Peyer's patch (tissue), 4 donors: ENCODE measurements at regions not wholly inside any gene's neighbourhood (a gene's known extent, or its start where the extent isn't known, plus 50 kb on each side); places are given as distances from the start of the nearest gene placed in this dataset.

ENCODE experiments used
- DNase-seq, 3 donors: peaks; one replicate each; pipeline ENCODE4 v3.0.0-alpha.2; 2017 to 2019
- H3K27ac ChIP-seq, 4 donors: fragments of 200-600 bp; sonication (generic); one replicate each; pipeline ENCODE4 v1.5.1; 2016 to 2019
- H3K27me3 ChIP-seq, 2 donors: fragments of 200-600 bp; sonication (generic); one replicate each; pipeline ENCODE4 v1.5.1; 2019
- H3K36me3 ChIP-seq, 3 donors: fragments of 200-600 bp; sonication (generic); one replicate each; pipeline ENCODE4 v1.5.1; 2016 to 2019
- H3K4me1 ChIP-seq, 4 donors: fragments of 200-600 bp; sonication (generic); one replicate each; pipeline ENCODE4 v1.5.1; 2016 to 2019
- H3K4me3 ChIP-seq, 4 donors: fragments of 200-600 bp; sonication (generic); 1 replicate in 3 of 4; 2 replicates in 1 of 4; pipeline ENCODE4 v1.5.1; 2016 to 2019; ENCODE audit warnings: mild to moderate bottlenecking in 1 of 4
- H3K9me3 ChIP-seq, 4 donors: fragments of 200-600 bp; sonication (generic); one replicate each; pipeline ENCODE4 v1.5.1; 2016 to 2019; ENCODE audit warnings: mild to moderate bottlenecking in 1 of 4
- CTCF ChIP-seq, 6 experiments: fragments of 450-650 bp in 4 of 6; fragments of 200-600 bp in 2 of 6; sonication (generic) in 1 of 6; IDR thresholded peaks; one replicate each; pipeline ENCODE4 v1.5.1; 2017 to 2019; ENCODE audit warnings: antibody characterized with exemption in 6 of 6, mild to moderate bottlenecking in 3 of 6, moderate library complexity in 1 of 6
- POLR2A ChIP-seq, 2 donors: fragments of 450-650 bp; IDR thresholded peaks; one replicate each; pipeline ENCODE4 v1.5.1; 2017; ENCODE audit warnings: antibody characterized with exemption in 2 of 2, mild to moderate bottlenecking in 2 of 2, moderate library complexity in 2 of 2

DNA sequence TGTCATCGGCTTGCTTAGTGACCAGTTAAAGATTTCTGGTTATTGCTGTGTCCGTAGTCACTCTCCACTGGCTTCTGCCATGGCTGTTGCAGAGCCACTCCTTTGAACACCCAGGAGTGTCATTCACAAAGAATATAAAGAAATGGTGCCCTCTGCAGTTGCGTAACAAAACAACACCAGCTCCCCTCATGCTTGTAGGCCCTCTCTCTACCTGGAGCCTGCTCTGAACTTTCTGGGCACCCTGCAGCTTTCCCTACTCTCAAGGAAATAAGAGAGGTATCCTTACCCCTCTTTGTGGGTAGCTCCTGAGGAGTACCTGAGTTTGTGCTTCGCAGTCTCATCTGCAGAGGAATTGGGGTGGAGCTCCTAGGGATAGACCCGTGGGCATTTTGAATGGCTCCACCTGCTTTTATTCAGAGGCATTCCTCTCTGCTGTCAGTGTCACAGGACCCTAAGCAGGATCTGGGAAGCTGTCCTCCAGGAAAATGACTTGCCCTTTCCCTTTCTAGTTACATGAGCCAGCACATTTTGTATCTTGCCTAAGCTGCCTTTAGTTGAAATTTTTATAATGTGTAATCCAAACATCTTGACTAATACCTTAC lies 97.2 kb upstream of the TMEM260 start:
- no peak for DNase-seq
- H3K9me3 ChIP-seq, result no peaks in the 10 kb centered on the region
- H3K4me1 ChIP-seq, result no peaks in the 10 kb centered on the region
- H3K27ac ChIP-seq, result no peak overlapping the region
- no peaks in the 10 kb centered on the region for H3K36me3 ChIP-seq
- TF ChIP-seq POLR2A (IDR thresholded peaks at IDR 0.05), result no peak
- TF ChIP-seq CTCF (IDR thresholded peaks at IDR 0.05), result no peak
- H3K4me3 ChIP-seq, result no peak overlapping the region
- H3K27me3 ChIP-seq, result no peaks in the 10 kb centered on the region

DNA sequence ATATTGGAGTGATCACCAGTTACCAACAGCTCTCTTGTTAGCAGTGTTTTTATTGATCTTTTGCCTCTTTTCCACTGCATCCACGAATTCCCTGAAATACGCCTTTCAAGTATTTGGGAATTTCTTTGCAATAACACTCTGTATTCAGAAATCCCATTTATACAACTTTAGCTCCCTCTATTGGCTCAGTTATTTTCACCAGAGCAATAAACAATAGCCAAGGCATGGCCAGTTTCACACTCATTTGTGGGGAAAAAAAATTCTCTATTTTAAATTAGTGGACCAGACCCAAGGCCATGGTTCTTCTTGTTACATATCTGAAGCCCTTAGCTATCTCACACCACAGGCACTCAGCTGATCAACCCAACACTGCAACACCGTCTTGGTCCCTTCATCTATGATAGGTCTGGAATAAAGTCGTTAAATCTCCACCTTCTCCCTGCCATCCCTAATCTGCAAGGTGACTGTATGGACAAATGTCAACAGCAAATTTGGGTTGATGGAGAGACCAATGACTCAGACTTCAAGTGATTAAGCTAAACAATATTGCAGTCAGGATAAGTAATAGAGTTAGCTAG lies 92.4 kb upstream of the TMEM260 start:
- Histone ChIP-seq H3K36me3 (no peaks in the 10 kb centered on the region), H3K4me1 (peaks cover 0 to 2% (median 0%) of the 10 kb centered on the region in 4 donors), H3K27ac (no peak overlapping the region), H3K9me3 (no peaks in the 10 kb centered on the region), H3K27me3 (no peaks in the 10 kb centered on the region), H3K4me3 (no peak overlapping the region)
- DNase-seq, result no peak
- TF ChIP-seq CTCF (IDR thresholded peaks at IDR 0.05) (peak in 4 of 6 experiments; percentile 8 to 32 (median 25)), POLR2A (IDR thresholded peaks at IDR 0.05) (no peak)

GRCh38 chr14:56487761-56488160 lies 91.8 kb upstream of the TMEM260 start:
- H3K9me3 ChIP-seq, result no peaks in the 10 kb centered on the region
- TF ChIP-seq CTCF (IDR thresholded peaks at IDR 0.05) (no peak), POLR2A (IDR thresholded peaks at IDR 0.05) (no peak)
- H3K4me1 ChIP-seq, result peaks cover 0 to 2% (median 0%) of the 10 kb centered on the region in 4 donors
- no peaks in the 10 kb centered on the region for H3K27me3 ChIP-seq
- H3K4me3 ChIP-seq, result no peak overlapping the region
- DNase-seq, result no peak
- no peak overlapping the region for H3K27ac ChIP-seq
- H3K36me3 ChIP-seq, result no peaks in the 10 kb centered on the region

- DNase-seq, result no peak
- Histone ChIP-seq H3K4me1 (peaks cover 0 to 2% (median 0%) of the 10 kb centered on the region in 4 donors), H3K4me3 (no peak overlapping the region), H3K9me3 (no peaks in the 10 kb centered on the region), H3K36me3 (no peaks in the 10 kb centered on the region), H3K27me3 (no peaks in the 10 kb centered on the region), H3K27ac (no peak overlapping the region)
- no peak for TF ChIP-seq CTCF (IDR thresholded peaks at IDR 0.05)
Observed at GRCh38 chr14:56488306-56488705, 91.3 kb upstream of the TMEM260 start.

GRCh38 chr14:56490379-56490778 lies 89.2 kb upstream of the TMEM260 start:
- Histone ChIP-seq H3K36me3 (no peaks in the 10 kb centered on the region), H3K27me3 (no peaks in the 10 kb centered on the region), H3K4me3 (no peak overlapping the region), H3K4me1 (peaks cover 0 to 2% (median 0%) of the 10 kb centered on the region in 4 donors), H3K27ac (no peak overlapping the region), H3K9me3 (no peaks in the 10 kb centered on the region)
- no peak for DNase-seq
- TF ChIP-seq CTCF (IDR thresholded peaks at IDR 0.05), result peak in 5 of 6 experiments; percentile 36 to 66 (median 57)
- TF ChIP-seq POLR2A (IDR thresholded peaks at IDR 0.05), result no peak
